ENCODE measurements at regions not wholly inside any gene's neighbourhood (a gene's known extent, or its start where the extent isn't known, plus 50 kb on each side); places are given as distances from the start of the nearest gene placed in this dataset.

DNA sequence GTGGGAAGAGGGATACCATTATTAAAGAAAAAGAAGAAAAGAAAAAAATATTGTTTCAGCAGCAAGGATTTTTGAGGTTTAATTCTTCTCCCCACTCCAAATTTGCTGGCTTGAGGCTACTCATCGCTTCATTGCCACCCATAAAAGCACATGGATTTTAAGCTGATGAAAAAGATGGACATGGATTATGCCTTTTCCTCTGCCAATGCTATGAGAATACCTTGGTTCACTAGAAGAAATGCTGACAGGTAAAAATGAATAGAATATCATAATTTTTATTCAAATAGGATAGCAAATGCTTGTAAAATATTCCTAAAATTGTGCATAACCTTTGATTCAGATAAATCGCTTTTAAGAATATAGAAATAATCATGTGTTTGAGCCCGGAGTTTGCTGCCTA is 289.7 kb upstream of the DPYD start:
- Histone ChIP-seq H3K4me2 (ENCODE audit: low read length) (no peak overlapping the region), H3K9ac (ENCODE audit: low read length) (no peak overlapping the region), H3K9me3 (ENCODE audit: low read length) (no peaks in the 10 kb centered on the region), H3K9me2 (ENCODE audit: insufficient read depth, low read length) (no peaks in the 10 kb centered on the region), H3K27ac (ENCODE audit: low read length) (no peak overlapping the region), H3K4me3 (ENCODE audit: low read length) (no peak overlapping the region), H3F3A (ENCODE audit: insufficient read depth, low read length, poor library complexity, severe bottlenecking) (no peaks in the 10 kb centered on the region), H3K36me3 (ENCODE audit: insufficient read depth, low read length) (no peaks in the 10 kb centered on the region), H4K20me1 (ENCODE audit: insufficient read depth) (no peaks in the 10 kb centered on the region), H3K27me3 (ENCODE audit: insufficient read depth, low read depth, low read length) (no peaks in the 10 kb centered on the region), H3K79me2 (replicated peaks; ENCODE audit: insufficient read depth, low read length) (no peaks in the 10 kb centered on the region), H2AFZ (ENCODE audit: low read depth, low read length) (no peak overlapping the region)
- TF ChIP-seq EP300 (conservative IDR thresholded peaks at IDR 0.05; ENCODE audit: poor library complexity, severe bottlenecking) = no peak
- TF ChIP-seq, protein P1, sequence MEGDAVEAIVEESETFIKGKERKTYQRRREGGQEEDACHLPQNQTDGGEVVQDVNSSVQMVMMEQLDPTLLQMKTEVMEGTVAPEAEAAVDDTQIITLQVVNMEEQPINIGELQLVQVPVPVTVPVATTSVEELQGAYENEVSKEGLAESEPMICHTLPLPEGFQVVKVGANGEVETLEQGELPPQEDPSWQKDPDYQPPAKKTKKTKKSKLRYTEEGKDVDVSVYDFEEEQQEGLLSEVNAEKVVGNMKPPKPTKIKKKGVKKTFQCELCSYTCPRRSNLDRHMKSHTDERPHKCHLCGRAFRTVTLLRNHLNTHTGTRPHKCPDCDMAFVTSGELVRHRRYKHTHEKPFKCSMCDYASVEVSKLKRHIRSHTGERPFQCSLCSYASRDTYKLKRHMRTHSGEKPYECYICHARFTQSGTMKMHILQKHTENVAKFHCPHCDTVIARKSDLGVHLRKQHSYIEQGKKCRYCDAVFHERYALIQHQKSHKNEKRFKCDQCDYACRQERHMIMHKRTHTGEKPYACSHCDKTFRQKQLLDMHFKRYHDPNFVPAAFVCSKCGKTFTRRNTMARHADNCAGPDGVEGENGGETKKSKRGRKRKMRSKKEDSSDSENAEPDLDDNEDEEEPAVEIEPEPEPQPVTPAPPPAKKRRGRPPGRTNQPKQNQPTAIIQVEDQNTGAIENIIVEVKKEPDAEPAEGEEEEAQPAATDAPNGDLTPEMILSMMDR (IDR thresholded peaks at IDR 0.05; ENCODE audit: poor library complexity, severe bottlenecking) = no peak
- TF ChIP-seq TAF1 (IDR thresholded peaks at IDR 0.05; ENCODE audit: low read depth) = no peak
- no peak for TF ChIP-seq POLR2AphosphoS5 (IDR thresholded peaks at IDR 0.05)
- TF ChIP-seq, protein P2, sequence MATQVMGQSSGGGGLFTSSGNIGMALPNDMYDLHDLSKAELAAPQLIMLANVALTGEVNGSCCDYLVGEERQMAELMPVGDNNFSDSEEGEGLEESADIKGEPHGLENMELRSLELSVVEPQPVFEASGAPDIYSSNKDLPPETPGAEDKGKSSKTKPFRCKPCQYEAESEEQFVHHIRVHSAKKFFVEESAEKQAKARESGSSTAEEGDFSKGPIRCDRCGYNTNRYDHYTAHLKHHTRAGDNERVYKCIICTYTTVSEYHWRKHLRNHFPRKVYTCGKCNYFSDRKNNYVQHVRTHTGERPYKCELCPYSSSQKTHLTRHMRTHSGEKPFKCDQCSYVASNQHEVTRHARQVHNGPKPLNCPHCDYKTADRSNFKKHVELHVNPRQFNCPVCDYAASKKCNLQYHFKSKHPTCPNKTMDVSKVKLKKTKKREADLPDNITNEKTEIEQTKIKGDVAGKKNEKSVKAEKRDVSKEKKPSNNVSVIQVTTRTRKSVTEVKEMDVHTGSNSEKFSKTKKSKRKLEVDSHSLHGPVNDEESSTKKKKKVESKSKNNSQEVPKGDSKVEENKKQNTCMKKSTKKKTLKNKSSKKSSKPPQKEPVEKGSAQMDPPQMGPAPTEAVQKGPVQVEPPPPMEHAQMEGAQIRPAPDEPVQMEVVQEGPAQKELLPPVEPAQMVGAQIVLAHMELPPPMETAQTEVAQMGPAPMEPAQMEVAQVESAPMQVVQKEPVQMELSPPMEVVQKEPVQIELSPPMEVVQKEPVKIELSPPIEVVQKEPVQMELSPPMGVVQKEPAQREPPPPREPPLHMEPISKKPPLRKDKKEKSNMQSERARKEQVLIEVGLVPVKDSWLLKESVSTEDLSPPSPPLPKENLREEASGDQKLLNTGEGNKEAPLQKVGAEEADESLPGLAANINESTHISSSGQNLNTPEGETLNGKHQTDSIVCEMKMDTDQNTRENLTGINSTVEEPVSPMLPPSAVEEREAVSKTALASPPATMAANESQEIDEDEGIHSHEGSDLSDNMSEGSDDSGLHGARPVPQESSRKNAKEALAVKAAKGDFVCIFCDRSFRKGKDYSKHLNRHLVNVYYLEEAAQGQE (IDR thresholded peaks at IDR 0.05; ENCODE audit: borderline replicate concordance) = no peak
- TF ChIP-seq SMC3 (conservative IDR thresholded peaks at IDR 0.05; ENCODE audit: poor library complexity) = no peak
- TF ChIP-seq MXI1 (conservative IDR thresholded peaks at IDR 0.05; ENCODE audit: poor library complexity, severe bottlenecking) = no peak
- no peak for TF ChIP-seq RAD21 (conservative IDR thresholded peaks at IDR 0.05)
- no peak for TF ChIP-seq EZH2 (IDR thresholded peaks at IDR 0.05; ENCODE audit: borderline replicate concordance, insufficient read depth, low read length, poor library complexity, severe bottlenecking)

DNA sequence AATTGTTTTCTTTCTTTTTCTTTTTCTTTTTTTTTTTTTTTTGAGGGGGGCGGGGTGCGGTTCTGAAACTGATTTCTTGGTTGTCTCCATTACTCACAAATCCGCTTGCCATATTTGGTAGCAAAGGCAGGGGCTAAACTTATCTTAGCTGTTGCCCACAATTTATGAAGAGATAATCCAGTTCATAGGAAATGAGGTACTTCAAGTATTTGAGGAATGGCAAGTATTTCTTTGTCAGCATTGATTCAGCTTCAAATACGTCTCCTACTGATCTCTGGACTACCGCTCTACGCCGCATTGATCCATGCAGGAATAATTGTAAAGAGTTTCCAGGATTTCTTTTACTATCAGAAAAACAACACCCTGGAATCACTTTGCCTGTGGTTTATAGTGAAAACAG is 289.2 kb upstream of the DPYD start:
- Histone ChIP-seq H3K9me3 (ENCODE audit: low read length) (no peaks in the 10 kb centered on the region), H3K9ac (ENCODE audit: low read length) (no peak overlapping the region), H3K4me3 (ENCODE audit: low read length) (no peak overlapping the region), H2AFZ (ENCODE audit: low read depth, low read length) (no peak overlapping the region), H3K79me2 (replicated peaks; ENCODE audit: insufficient read depth, low read length) (no peaks in the 10 kb centered on the region), H3K4me2 (ENCODE audit: low read length) (no peak overlapping the region), H4K20me1 (ENCODE audit: insufficient read depth) (no peaks in the 10 kb centered on the region), H3K9me2 (ENCODE audit: insufficient read depth, low read length) (no peaks in the 10 kb centered on the region), H3K36me3 (ENCODE audit: insufficient read depth, low read length) (no peaks in the 10 kb centered on the region), H3F3A (ENCODE audit: insufficient read depth, low read length, poor library complexity, severe bottlenecking) (no peaks in the 10 kb centered on the region), H3K27me3 (ENCODE audit: insufficient read depth, low read depth, low read length) (no peaks in the 10 kb centered on the region), H3K27ac (ENCODE audit: low read length) (no peak overlapping the region)
- TF ChIP-seq, protein P1 (IDR thresholded peaks at IDR 0.05; ENCODE audit: poor library complexity, severe bottlenecking) = no peak
- TF ChIP-seq EP300 (conservative IDR thresholded peaks at IDR 0.05; ENCODE audit: poor library complexity, severe bottlenecking) = no peak
- no peak for TF ChIP-seq SMC3 (conservative IDR thresholded peaks at IDR 0.05; ENCODE audit: poor library complexity)
- TF ChIP-seq EZH2 (IDR thresholded peaks at IDR 0.05; ENCODE audit: borderline replicate concordance, insufficient read depth, low read length, poor library complexity, severe bottlenecking) = no peak
- no peak for TF ChIP-seq POLR2AphosphoS5 (IDR thresholded peaks at IDR 0.05)
- TF ChIP-seq, protein P2 (IDR thresholded peaks at IDR 0.05; ENCODE audit: borderline replicate concordance) = no peak
- TF ChIP-seq MXI1 (conservative IDR thresholded peaks at IDR 0.05; ENCODE audit: poor library complexity, severe bottlenecking) = no peak
- no peak for TF ChIP-seq RAD21 (conservative IDR thresholded peaks at IDR 0.05)
- no peak for TF ChIP-seq TAF1 (IDR thresholded peaks at IDR 0.05; ENCODE audit: low read depth)
